Large intestine (tissue), 3 donors: ENCODE measurements at regions not wholly inside any gene's neighbourhood (a gene's known extent, or its start where the extent isn't known, plus 50 kb on each side); places are given as distances from the start of the nearest gene placed in this dataset.
A peak's percentile ranks its signal among the peaks of the same experiment; 100 is the strongest.
"Not testable (repeated sequence)": the region's sequence is repeated elsewhere in the genome, so short reads cannot be mapped to it uniquely, and the experiment has no call there.

ENCODE experiments used
- DNase-seq, 2 donors: peaks; one replicate each; pipeline versions ENCODE4 v3.0.0 to v3.0.0-alpha.2; 2013
- H3K27ac ChIP-seq: one replicate; pipeline ENCODE4 v1.5.1; 2013; ENCODE audit warnings: low read length
- H3K27me3 ChIP-seq: 2 replicates; pipeline ENCODE4 v1.6.1; 2013; ENCODE audit warnings: low read length; ENCODE audit not compliant: control insufficient read depth, insufficient read depth
- H3K36me3 ChIP-seq: 2 replicates; pipeline ENCODE4 v1.6.1; 2013; ENCODE audit warnings: low read length; ENCODE audit not compliant: control insufficient read depth, insufficient read depth
- H3K4me1 ChIP-seq: one replicate; pipeline ENCODE4 v1.6.1; 2013; ENCODE audit warnings: low read length; ENCODE audit not compliant: control insufficient read depth, insufficient read depth
- H3K4me3 ChIP-seq: one replicate; pipeline ENCODE4 v1.5.1; 2013; ENCODE audit warnings: low read length
- H3K9me3 ChIP-seq: one replicate; pipeline ENCODE4 v1.6.1; 2013; ENCODE audit warnings: mild to moderate bottlenecking, low read depth, low read length, moderate library complexity; ENCODE audit not compliant: control insufficient read depth
- WGBS: methylation state at CpG from one replicate; pipeline ENCODE4 v1.1.5; 2013; ENCODE audit warnings: low lambda C conversion rate; ENCODE audit not compliant: insufficient coverage; 5-methylcytosine and 5-hydroxymethylcytosine counted together

DNA sequence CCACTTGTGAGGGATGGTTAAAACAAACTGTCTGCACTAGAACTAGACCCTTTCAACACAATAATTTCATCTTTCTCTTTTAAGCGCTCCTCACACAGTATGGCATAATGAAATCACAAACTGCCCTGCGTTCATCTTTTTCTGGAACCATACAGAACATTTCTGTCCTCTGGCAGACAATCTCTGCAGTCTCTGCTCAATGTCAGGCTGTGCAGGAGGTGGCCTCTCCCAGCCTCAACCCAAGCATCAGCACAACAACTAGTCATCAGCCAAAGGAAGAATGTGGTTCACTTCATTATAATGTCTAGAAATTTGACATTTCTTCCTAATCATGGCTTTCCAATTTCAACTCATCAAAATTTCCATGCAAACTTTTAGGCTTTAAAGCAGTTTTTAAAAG is 125.1 kb upstream of the STARD13 start:
- Histone ChIP-seq H3K9me3 (no peaks in the 10 kb centered on the region), H3K4me1 (no peaks in the 10 kb centered on the region), H3K4me3 (no peak overlapping the region), H3K27me3 (no peaks in the 10 kb centered on the region), H3K36me3 (no peaks in the 10 kb centered on the region), H3K27ac (no peak overlapping the region)
- no CpG with 5 or more reads among the region's 2 CpGs for WGBS
- no peak for DNase-seq

DNA sequence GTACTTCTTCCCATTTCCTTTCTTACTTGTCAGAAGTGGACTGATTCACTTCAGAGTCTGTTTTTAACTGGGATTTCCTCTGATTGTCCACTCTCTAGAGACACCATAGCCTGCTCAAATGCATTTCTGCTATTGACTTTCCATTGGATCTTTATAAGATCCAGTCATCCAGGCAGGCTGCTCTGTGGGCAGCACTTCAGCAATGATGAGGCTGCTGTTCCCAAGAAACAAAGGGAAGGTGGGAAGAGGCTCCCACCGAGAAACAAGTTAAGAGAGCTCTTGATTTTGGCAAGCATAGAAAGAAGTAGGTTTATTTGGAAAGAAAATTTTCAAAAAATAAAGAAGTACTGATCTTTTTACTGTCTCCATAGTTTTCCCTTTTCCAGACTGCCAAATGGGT is 125.8 kb upstream of the STARD13 start:
- no peak for DNase-seq
- Histone ChIP-seq H3K9me3 (no peaks in the 10 kb centered on the region), H3K4me3 (no peak overlapping the region), H3K27ac (no peak overlapping the region), H3K27me3 (no peaks in the 10 kb centered on the region), H3K4me1 (no peaks in the 10 kb centered on the region), H3K36me3 (no peaks in the 10 kb centered on the region)
- 60% methylated on average over 1 of the region's 1 CpG for WGBS

DNA sequence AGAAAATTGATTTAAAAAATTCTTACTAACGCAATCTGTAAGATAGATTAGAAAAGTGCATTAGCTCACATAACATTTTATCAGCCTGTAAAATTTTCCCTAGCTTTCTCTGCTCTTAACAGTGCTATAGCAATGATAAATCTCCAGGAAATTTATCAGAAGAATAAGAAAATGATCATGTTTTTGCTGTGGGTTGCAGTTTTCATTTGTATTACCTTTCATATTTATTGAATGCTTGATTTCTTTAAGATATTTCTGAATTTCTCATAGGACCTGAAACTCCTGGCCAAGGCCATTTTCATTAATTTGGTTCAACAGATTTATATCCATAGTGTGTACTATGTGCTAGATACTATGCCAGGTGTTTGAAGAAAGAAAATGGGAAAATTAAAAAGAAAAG is 130.3 kb upstream of the STARD13 start:
- no peaks in the 10 kb centered on the region for H3K27me3 ChIP-seq
- no peak overlapping the region for H3K4me3 ChIP-seq
- no peaks in the 10 kb centered on the region for H3K36me3 ChIP-seq
- DNase-seq, result no peak
- no peaks in the 10 kb centered on the region for H3K4me1 ChIP-seq
- no peak overlapping the region for H3K27ac ChIP-seq
- WGBS, result 60% methylated on average over 1 of the region's 1 CpG
- H3K9me3 ChIP-seq, result no peaks in the 10 kb centered on the region

GRCh38 chr13:33418224-33418953 is 132.8 kb upstream of the STARD13 start:
- not testable (repeated sequence) for H3K27me3 ChIP-seq, DNase-seq, H3K4me3 ChIP-seq

DNA sequence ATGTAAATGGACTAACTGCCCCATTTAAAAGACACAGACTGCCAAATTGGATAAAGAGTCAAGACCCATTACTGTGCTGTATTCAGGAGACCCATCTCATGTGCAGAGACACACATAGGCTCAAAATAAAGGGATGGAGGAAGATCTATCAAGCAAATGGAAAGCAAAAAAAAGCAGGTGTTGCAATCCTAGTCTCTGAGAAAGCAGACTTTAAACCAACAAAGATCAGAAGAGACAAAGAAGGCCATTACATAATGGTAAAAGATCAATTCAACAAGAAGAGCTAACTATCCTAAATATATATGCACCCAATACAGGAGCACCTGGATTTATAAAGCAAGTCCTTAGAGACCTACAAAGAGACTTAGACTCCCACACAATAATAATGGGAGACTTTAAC is 134.6 kb upstream of the STARD13 start:
- H3K4me3 ChIP-seq, H3K27me3 ChIP-seq, DNase-seq, H3K4me1 ChIP-seq, H3K36me3 ChIP-seq, H3K27ac ChIP-seq, H3K9me3 ChIP-seq: not testable (repeated sequence)

More at GRCh38 chr13:33418224-33418953, 132.8 kb upstream of the STARD13 start:
- not testable (repeated sequence) for H3K4me1 ChIP-seq, H3K36me3 ChIP-seq, H3K27ac ChIP-seq, H3K9me3 ChIP-seq
- no CpG with 5 or more reads among the region's 7 CpGs for WGBS

DNA sequence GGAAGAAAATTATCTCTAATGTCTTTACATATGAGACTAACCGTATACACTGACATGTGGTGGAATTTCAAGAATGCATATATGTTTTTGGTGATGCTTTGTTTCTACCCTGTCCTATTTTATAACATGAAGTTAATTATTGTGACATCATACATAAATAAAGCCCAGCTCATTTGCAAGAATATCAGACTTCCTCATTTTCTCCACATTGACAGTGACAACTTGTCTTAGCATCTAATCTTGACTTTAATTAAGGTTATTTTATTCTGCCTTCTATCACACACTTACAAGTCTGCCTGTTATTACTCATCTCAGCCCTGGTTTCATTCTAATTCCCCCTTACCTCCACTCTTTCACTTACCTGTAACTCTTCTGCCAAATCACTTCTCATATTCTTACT is 140.6 kb upstream of the STARD13 start:
- Histone ChIP-seq H3K27ac (no peak overlapping the region), H3K27me3 (no peaks in the 10 kb centered on the region), H3K4me3 (no peak overlapping the region), H3K36me3 (no peaks in the 10 kb centered on the region), H3K9me3 (no peaks in the 10 kb centered on the region), H3K4me1 (no peaks in the 10 kb centered on the region)
- DNase-seq, result no peak
- WGBS, result 100% methylated on average over 1 of the region's 1 CpG

GRCh38 chr13:33433316-33433715 is 147.8 kb upstream of the STARD13 start:
- Histone ChIP-seq H3K9me3 (no peaks in the 10 kb centered on the region), H3K36me3 (no peaks in the 10 kb centered on the region), H3K27ac (no peak overlapping the region), H3K4me3 (no peak overlapping the region), H3K4me1 (no peaks in the 10 kb centered on the region), H3K27me3 (no peaks in the 10 kb centered on the region)
- no peak for DNase-seq
- 100% methylated on average over 1 of the region's 6 CpGs for WGBS

- WGBS, result no CpG with 5 or more reads among the region's 2 CpGs
- Histone ChIP-seq H3K4me3 (no peak overlapping the region), H3K4me1 (no peaks in the 10 kb centered on the region), H3K27ac (no peak overlapping the region), H3K36me3 (no peaks in the 10 kb centered on the region), H3K27me3 (no peaks in the 10 kb centered on the region), H3K9me3 (no peaks in the 10 kb centered on the region)
- DNase-seq, result no peak
These were observed 149.1 kb upstream of the STARD13 start for GRCh38 chr13:33434676-33435075.

DNA sequence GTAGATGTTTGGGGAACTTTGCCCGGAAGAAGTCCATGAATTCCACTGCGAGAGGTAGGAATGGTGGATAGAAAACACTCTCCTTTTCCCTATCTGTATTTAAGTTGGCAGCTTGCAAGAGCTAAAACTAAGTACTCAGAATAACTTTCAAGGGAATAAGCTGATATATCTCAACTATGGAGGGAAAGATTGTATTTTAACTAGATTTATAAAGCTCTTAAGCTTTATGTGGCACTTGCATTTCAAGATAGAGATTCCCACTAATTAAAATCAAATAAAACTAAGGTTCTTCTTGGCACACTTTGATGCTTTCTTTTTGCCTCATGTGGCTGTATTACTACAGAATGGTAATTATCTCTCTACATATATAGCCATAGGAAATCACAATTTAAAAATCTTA is 149.7 kb upstream of the STARD13 start:
- no peak overlapping the region for H3K27ac ChIP-seq
- no peaks in the 10 kb centered on the region for H3K9me3 ChIP-seq
- H3K4me3 ChIP-seq, result no peak overlapping the region
- DNase-seq, result no peak
- WGBS, result no CpG with 5 or more reads among the region's 2 CpGs
- H3K27me3 ChIP-seq, result no peaks in the 10 kb centered on the region
- H3K4me1 ChIP-seq, result no peaks in the 10 kb centered on the region
- no peaks in the 10 kb centered on the region for H3K36me3 ChIP-seq

DNA sequence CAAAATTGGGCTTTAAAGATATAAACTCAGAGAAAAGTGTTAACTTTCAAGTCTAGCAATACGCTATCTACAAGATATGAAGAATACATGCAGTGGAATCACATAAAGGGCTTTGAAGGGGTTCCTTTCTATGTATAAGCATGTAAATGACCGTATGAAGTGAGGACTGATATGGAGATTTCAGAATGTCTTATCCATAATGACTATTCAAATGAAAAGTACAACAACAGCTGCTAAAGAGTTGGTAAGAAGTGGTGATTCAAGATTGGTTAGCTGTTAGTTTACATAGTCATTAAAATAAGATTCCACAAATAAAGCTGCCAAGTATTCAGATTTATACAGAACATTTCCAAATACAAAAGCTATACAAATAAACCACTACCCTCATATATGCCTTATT is 153.4 kb upstream of the STARD13 start:
- no peaks in the 10 kb centered on the region for H3K27me3 ChIP-seq
- no peaks in the 10 kb centered on the region for H3K9me3 ChIP-seq
- no peak for DNase-seq
- H3K4me3 ChIP-seq, result no peak overlapping the region
- 100% methylated on average over 1 of the region's 2 CpGs for WGBS
- no peak overlapping the region for H3K27ac ChIP-seq
- H3K36me3 ChIP-seq, result no peaks in the 10 kb centered on the region
- H3K4me1 ChIP-seq, result no peaks in the 10 kb centered on the region

- WGBS, result no CpG with 5 or more reads among the region's 1 CpG
These were observed 155.5 kb upstream of the STARD13 start for GRCh38 chr13:33441015-33441414.

More at GRCh38 chr13:33441015-33441414, 155.5 kb upstream of the STARD13 start:
- Histone ChIP-seq H3K27me3 (no peaks in the 10 kb centered on the region), H3K36me3 (no peaks in the 10 kb centered on the region), H3K9me3 (no peaks in the 10 kb centered on the region), H3K4me3 (no peak overlapping the region), H3K4me1 (no peaks in the 10 kb centered on the region), H3K27ac (no peak overlapping the region)
- peak; percentile 22 to 52 for DNase-seq
